Common myeloid progenitor, CD34-positive (primary cell): ENCODE measurements at regions not wholly inside any gene's neighbourhood (a gene's known extent, or its start where the extent isn't known, plus 50 kb on each side); places are given as distances from the start of the nearest gene placed in this dataset.

Experiments
- CTCF ChIA-PET: fragments of 350-600 bp; sonication (Branson Sonifier 250); formaldehyde crosslinking; loops from one replicate; lab custom pipeline; 2021; ENCODE audit warnings: antibody characterized with exemption; lab: Charles Lee
- POLR2A ChIA-PET: fragments of 350-600 bp; sonication (Branson Sonifier 250); formaldehyde crosslinking; loops from one replicate; lab custom pipeline; 2021; ENCODE audit warnings: antibody characterized with exemption; lab: Charles Lee
- DNase-seq, 3 donors: peaks; one replicate each; pipeline versions ENCODE4 v3.0.0 to v3.0.0-alpha.2; 2013
- H3K27ac ChIP-seq, 2 experiments: 1 replicate in 1 of 2; 2 replicates in 1 of 2; pipeline ENCODE4 v1.7.0; 2013; ENCODE audit warnings: inconsistent platforms in 2 of 2, low read length in 2 of 2, mild to moderate bottlenecking in 2 of 2, low read depth in 1 of 2, moderate library complexity in 1 of 2; ENCODE audit not compliant: severe bottlenecking in 2 of 2, insufficient read depth in 1 of 2, poor library complexity in 1 of 2
- H3K27me3 ChIP-seq, 5 experiments: replicated peaks in 2 of 5; 1 replicate in 3 of 5; 2 replicates in 2 of 5; pipeline versions ENCODE4 v1.6.1 to v1.7.0; 2013; ENCODE audit warnings: low read length in 4 of 5, mild to moderate bottlenecking in 2 of 5, moderate library complexity in 2 of 5, inconsistent platforms in 1 of 5; ENCODE audit not compliant: insufficient read depth in 5 of 5, control insufficient read depth in 4 of 5
- H3K36me3 ChIP-seq, 4 experiments: 1 replicate in 2 of 4; 2 replicates in 2 of 4; pipeline versions ENCODE4 v1.6.1 to v1.7.0; 2013; ENCODE audit warnings: low read length in 3 of 4, control low read depth in 1 of 4, mild to moderate bottlenecking in 1 of 4; ENCODE audit not compliant: control insufficient read depth in 4 of 4, insufficient read depth in 4 of 4
- H3K4me1 ChIP-seq, 4 experiments: 1 replicate in 3 of 4; 2 replicates in 1 of 4; pipeline versions ENCODE4 v1.6.1 to v1.7.1; 2013; ENCODE audit warnings: low read length in 3 of 4, mild to moderate bottlenecking in 3 of 4, control low read depth in 1 of 4, inconsistent platforms in 1 of 4, moderate library complexity in 1 of 4; ENCODE audit not compliant: control insufficient read depth in 4 of 4, insufficient read depth in 4 of 4; ENCODE audit errors: control extremely low read depth in 1 of 4
- H3K4me3 ChIP-seq, 7 experiments: 1 replicate in 4 of 7; 2 replicates in 3 of 7; pipeline versions ENCODE4 v1.5.1 to v1.7.0; 2013; ENCODE audit warnings: mild to moderate bottlenecking in 7 of 7, low read length in 6 of 7, moderate library complexity in 6 of 7, inconsistent platforms in 2 of 7, low read depth in 2 of 7, control low read depth in 1 of 7; ENCODE audit not compliant: insufficient read depth in 4 of 7, control insufficient read depth in 1 of 7; ENCODE audit errors: extremely low read depth in 1 of 7
- H3K9me3 ChIP-seq, 5 experiments: 1 replicate in 4 of 5; 2 replicates in 1 of 5; pipeline versions ENCODE4 v1.6.1 to v1.7.1; 2013; ENCODE audit warnings: low read length in 4 of 5, mild to moderate bottlenecking in 2 of 5, inconsistent platforms in 1 of 5, low read depth in 1 of 5, moderate library complexity in 1 of 5; ENCODE audit not compliant: control insufficient read depth in 4 of 5, insufficient read depth in 2 of 5; ENCODE audit errors: control extremely low read depth in 1 of 5
- WGBS: methylation state at CpG from one replicate; pipeline ENCODE4 v1.1.5; 2013; ENCODE audit not compliant: insufficient coverage; 5-methylcytosine and 5-hydroxymethylcytosine counted together

DNA sequence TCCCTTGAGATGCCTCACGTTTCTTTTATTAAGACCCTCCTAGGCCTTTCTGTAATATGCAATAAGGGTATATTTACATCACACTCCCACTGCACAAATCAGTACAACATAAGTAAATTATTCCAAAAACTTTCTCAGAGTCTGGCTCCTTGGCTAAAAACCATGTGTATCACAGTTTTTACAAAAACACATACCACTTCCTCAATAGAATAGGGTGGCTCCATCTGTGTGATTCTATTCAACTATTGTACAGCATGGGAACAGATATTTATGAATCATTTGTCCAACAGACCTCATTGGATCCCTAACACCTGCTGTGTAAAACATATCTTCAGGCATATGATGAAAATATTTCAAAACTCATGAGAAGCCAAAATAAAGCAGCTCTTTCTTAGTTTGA is 502.7 kb downstream of the EFNA5 start:
- Histone ChIP-seq H3K27ac (no peak overlapping the region), H3K4me1 (peaks cover 0 to 5% (median 0%) of the 10 kb centered on the region in 4 experiments), H3K9me3 (peaks cover 0 to 11% (median 2%) of the 10 kb centered on the region in 5 experiments), H3K36me3 (no peaks in the 10 kb centered on the region), H3K4me3 (no peak overlapping the region), H3K27me3 (no peaks in the 10 kb centered on the region)
- POLR2A ChIA-PET, result no interaction called here
- DNase-seq, result no peak
- WGBS, result no CpG with 5 or more reads among the region's 1 CpG
- CTCF ChIA-PET, result no interaction called here

DNA sequence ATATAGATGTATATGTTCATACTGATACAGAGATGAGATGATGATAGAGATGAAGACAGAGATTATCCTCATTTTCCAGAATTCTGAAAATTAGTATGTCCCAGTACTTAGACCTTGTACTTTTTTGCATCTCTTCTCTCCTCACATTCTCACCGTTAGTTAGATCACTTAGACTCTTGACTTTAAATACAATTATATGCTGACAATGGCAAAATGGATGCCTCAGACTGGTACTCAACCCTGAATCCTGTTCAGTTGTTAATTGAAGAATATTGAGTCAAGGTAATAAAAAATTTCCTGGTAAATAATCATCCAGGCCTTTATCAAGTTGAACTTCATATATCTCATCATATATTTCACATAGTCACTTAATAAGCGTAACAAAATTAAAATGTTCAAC is 505.4 kb downstream of the EFNA5 start:
- Histone ChIP-seq H3K4me3 (no peak overlapping the region), H3K27me3 (no peaks in the 10 kb centered on the region), H3K9me3 (peaks cover 0 to 2% (median under 1%) of the 10 kb centered on the region in 5 experiments), H3K36me3 (no peaks in the 10 kb centered on the region), H3K27ac (no peak overlapping the region), H3K4me1 (peaks cover 0 to 5% (median 0%) of the 10 kb centered on the region in 4 experiments)
- DNase-seq, result no peak
- CTCF ChIA-PET, result no interaction called here
- 67% methylated on average over 1 of the region's 2 CpGs for WGBS
- POLR2A ChIA-PET, result no interaction called here

DNA sequence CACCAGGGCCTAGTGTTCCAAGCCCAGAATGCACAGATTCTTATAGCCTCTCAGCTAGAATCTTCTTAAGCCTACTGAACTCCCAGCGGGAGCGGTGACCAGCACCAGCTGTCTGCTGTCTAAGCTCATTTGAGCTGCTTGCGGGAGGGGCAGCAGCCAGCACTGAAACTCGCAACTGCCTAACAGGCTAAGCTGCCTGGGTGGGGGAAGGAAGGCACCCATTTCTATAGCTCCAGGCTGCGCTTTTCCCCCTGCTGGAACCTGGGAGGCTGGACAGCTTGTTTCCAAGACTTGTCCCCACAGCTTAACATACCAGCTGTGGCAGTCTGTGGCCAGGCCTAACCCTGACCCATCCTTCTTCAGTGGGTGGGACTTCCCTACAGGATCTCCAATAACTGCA is 512.9 kb downstream of the EFNA5 start:
- 95% methylated on average over 5 of the region's 5 CpGs for WGBS
- Histone ChIP-seq H3K4me3 (no peak overlapping the region), H3K9me3 (no peaks in the 10 kb centered on the region), H3K36me3 (no peaks in the 10 kb centered on the region), H3K4me1 (no peaks in the 10 kb centered on the region), H3K27ac (no peak overlapping the region), H3K27me3 (no peaks in the 10 kb centered on the region)
- no peak for DNase-seq
- ChIA-PET CTCF (no interaction called here), POLR2A (no interaction called here)

DNA sequence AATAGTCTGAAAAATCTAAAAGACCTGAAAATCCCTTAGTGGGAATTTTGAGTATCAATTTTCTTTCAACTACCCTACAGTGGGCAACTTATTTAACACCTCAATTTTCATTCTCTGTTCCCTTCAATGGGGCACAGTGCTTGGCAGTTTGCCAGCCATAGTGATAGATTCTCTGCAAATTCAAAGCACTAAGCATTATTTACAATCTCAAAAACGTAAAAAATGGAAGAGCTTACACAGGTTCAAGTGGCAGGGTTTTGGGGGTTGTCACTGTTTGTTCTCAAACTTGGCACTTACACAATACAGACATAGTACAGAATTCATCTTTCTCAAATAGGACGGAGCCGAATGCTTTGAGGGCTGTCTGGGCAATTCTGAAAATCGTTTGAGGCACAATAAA is 515.0 kb downstream of the EFNA5 start:
- CTCF ChIA-PET, result no interaction called here
- no peak for DNase-seq
- WGBS, result no CpG with 5 or more reads among the region's 4 CpGs

DNA sequence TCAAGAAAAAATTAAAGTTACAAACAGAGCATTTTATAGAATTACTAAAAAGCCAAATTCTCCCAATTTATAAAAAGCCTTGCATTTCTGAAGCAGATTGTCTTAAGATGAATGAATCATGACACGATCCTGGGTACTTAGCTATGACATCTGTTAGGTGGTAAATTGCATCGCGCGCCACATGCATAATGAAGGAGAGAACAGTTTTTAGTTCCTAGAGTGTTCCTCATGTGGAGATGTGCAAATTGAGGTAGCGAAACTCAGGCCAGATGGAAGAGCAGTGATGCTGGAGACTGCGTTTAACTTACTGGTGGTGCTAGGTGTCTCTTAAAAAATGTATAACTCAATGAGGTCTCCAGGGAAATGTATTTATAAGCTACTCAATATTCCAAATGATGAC is 516.1 kb downstream of the EFNA5 start:
- Histone ChIP-seq H3K9me3 (no peaks in the 10 kb centered on the region), H3K27me3 (no peaks in the 10 kb centered on the region), H3K36me3 (no peaks in the 10 kb centered on the region), H3K4me3 (no peak overlapping the region), H3K27ac (no peak overlapping the region), H3K4me1 (no peaks in the 10 kb centered on the region)
- POLR2A ChIA-PET, result no interaction called here
- CTCF ChIA-PET, result no interaction called here
- WGBS, result 96% methylated on average over 5 of the region's 6 CpGs
- DNase-seq, result no peak

More for the DNA sequence above, 515.0 kb downstream of the EFNA5 start:
- H3K4me1 ChIP-seq, result no peaks in the 10 kb centered on the region
- H3K4me3 ChIP-seq, result no peak overlapping the region
- H3K9me3 ChIP-seq, result no peaks in the 10 kb centered on the region
- H3K36me3 ChIP-seq, result no peaks in the 10 kb centered on the region
- H3K27me3 ChIP-seq, result no peaks in the 10 kb centered on the region
- H3K27ac ChIP-seq, result no peak overlapping the region
- POLR2A ChIA-PET, result no interaction called here

DNA sequence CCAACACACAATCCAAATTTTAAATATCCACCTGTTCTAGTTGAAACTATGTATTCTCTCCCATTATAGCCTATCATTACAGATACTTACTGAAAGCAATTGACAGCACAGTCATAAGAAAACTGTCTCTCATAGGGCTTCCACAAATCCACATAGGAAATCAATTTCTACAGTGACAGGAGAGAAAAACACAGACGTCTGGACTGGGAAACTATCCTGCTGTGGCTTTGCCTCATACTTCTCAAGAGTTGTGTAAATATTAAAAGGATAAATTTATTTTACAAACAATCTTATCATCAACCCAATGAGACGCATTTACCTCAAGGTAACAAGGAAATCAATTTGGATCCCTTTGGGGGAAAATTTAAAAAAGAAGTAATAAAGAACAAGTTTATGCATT is 517.5 kb downstream of the EFNA5 start:
- no peak overlapping the region for H3K27ac ChIP-seq
- no peaks in the 10 kb centered on the region for H3K9me3 ChIP-seq
- no CpG with 5 or more reads among the region's 2 CpGs for WGBS
- H3K4me1 ChIP-seq, result no peaks in the 10 kb centered on the region
- DNase-seq, result no peak
- ChIA-PET POLR2A (no interaction called here), CTCF (no interaction called here)
- no peak overlapping the region for H3K4me3 ChIP-seq
- no peaks in the 10 kb centered on the region for H3K27me3 ChIP-seq
- no peaks in the 10 kb centered on the region for H3K36me3 ChIP-seq

DNA sequence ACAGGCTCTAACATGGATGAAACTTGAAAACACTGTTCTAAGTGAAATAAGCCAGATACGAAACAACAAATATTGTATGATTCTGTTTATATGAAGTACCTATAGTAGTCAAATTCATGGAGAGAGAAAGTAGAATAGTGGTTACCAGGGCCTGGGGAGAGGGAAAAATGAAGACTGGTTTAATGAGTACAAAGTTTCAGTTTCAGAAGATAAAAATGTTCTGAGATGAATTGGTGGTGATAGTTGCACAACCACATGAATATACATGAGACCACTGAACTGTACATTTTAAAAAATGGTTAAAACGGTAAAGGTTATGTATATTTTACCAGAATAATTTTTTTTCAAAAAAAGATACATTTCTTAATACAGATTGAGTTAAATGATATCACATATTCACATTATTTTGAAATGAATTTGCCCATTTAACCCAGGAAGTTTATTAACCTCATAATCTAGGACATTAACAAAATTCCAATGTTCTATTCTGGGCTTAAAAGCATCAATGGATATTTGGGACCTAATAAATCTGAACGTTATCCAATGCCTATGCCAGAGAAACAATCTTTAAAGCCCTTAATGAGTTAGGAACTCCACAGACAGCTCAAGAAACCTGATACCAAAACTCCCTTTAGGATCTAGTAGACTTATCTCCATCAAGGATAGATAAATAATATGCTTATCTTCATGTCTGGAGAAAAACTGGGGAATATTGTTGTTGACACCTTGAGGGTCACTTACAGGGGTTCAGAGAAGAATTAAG is 521.3 kb downstream of the EFNA5 start:
- WGBS, result 100% methylated on average over 1 of the region's 3 CpGs
- Histone ChIP-seq H3K27ac (no peak overlapping the region), H3K4me3 (no peak overlapping the region), H3K36me3 (no peaks in the 10 kb centered on the region), H3K27me3 (no peaks in the 10 kb centered on the region), H3K9me3 (no peaks in the 10 kb centered on the region), H3K4me1 (no peaks in the 10 kb centered on the region)
- DNase-seq, result no peak
- ChIA-PET POLR2A (no interaction called here), CTCF (interaction anchor here (0.8 kb wide), 1 partner anchor 275 kb away, joined by 3 read pairs; no protein-coding TSS in a partner anchor)
